OCI-LY7 (cell line): ENCODE measurements at regions not wholly inside any gene's neighbourhood (a gene's known extent, or its start where the extent isn't known, plus 50 kb on each side); places are given as distances from the start of the nearest gene placed in this dataset.

Source experiments
- EZH2phosphoT487 ChIP-seq: fragments of 200-600 bp; sonication (generic); IDR thresholded peaks from 2 replicates; pipeline ENCODE4 v1.6.1; 2018; ENCODE audit warnings: low read depth, borderline replicate concordance, mild to moderate bottlenecking, mixed run types, antibody characterized with exemption, low read length, moderate library complexity, mixed read lengths
- TF ChIP-seq, protein P1 (sequence below): fragments of 200-600 bp; sonication (generic); conservative IDR thresholded peaks from 2 replicates; pipeline ENCODE4 v1.5.1; 2014; ENCODE audit warnings: mild to moderate bottlenecking, antibody characterized with exemption, low read length, moderate library complexity, mixed read lengths

DNA sequence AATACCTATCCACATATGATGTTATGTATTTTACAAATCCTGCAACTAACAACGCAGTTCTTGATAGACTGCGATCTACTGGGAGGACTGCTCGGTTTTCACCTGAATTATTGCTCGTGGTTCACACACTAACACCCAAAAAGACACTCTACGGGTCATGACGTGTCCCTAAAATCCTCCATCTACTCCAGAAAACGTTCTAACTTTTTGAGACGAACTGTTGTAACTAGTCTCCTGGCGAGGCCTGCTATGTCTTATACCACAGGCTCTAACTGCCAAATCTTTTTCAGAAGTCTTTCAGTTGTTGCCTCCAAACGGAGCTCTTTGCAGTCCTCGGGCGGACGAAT, 108.2 kb downstream of the KCNRG start:
- TF ChIP-seq, protein P1, sequence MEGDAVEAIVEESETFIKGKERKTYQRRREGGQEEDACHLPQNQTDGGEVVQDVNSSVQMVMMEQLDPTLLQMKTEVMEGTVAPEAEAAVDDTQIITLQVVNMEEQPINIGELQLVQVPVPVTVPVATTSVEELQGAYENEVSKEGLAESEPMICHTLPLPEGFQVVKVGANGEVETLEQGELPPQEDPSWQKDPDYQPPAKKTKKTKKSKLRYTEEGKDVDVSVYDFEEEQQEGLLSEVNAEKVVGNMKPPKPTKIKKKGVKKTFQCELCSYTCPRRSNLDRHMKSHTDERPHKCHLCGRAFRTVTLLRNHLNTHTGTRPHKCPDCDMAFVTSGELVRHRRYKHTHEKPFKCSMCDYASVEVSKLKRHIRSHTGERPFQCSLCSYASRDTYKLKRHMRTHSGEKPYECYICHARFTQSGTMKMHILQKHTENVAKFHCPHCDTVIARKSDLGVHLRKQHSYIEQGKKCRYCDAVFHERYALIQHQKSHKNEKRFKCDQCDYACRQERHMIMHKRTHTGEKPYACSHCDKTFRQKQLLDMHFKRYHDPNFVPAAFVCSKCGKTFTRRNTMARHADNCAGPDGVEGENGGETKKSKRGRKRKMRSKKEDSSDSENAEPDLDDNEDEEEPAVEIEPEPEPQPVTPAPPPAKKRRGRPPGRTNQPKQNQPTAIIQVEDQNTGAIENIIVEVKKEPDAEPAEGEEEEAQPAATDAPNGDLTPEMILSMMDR: no peak
- TF ChIP-seq EZH2phosphoT487: no peak
